HG02763 (cell line): ENCODE measurements at regions not wholly inside any gene's neighbourhood (a gene's known extent, or its start where the extent isn't known, plus 50 kb on each side); places are given as distances from the start of the nearest gene placed in this dataset.
"Not testable (repeated sequence)": the region's sequence is repeated elsewhere in the genome, so short reads cannot be mapped to it uniquely, and the experiment has no call there.

ENCODE experiments used
- ATAC-seq: cut with Tn5 transposase; IDR thresholded peaks from one replicate; pipeline ENCODE4 v1.9.1; 2021; ENCODE audit warnings: mild to moderate bottlenecking, moderate library complexity; ENCODE audit not compliant: unreplicated experiment

DNA sequence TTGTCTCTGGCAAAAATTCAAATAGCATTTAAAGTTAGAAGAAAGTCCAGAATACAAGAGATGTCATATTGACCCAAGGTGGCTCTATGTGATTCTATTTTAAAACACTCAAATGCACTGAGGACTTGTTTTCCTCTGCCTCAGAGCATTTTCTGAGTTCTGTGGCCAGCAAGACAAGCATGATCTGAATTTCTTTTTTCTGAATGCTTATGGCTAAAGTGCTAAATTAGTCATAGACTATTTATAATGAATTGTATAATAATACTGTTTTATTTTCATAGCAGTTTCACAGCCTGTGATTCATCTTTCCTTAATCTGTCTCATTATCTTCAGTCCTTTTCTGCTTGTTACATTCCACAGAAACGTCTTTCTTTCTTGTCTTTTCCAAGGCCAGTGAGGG lies 63.9 kb upstream of the SEC22B start:
- not testable (repeated sequence) for ATAC-seq

DNA sequence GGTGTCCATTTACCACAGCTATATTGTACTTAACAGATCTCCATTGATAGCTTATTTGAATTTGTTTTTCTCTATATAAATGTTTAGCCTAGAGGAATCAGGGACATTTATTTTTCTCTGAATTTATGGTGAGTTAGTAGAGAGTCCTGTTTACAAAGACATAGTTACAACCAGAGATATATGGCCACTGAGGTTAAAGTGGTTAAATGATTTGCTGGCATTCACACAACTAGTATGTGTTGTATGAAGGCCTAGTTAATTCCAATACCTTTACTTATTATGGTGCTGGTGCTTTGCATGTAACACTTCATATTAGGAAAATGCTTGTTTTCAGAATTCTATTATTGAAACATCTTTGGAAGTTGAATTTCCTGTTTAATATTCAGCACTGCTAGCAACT lies 63.0 kb upstream of the SEC22B start:
- ATAC-seq = not testable (repeated sequence)

DNA sequence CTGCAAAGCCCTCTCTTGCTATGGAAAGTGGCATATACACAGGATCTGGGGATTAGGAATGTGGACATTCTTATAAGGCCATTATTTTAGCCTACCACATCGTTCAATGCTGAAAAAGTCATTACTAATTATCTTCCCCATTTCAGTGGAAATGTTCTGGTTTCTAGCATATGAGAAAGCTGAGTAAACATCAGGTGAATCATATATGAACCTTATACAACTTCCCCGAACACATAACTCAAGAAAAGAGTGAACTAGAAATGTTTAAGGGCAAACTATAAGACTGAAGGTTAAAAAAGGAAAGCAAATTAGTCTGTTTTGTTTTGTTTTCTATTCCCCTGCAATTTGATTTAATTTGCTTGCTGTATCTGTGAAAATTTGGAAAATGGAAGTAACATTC lies 62.5 kb upstream of the SEC22B start:
- ATAC-seq = not testable (repeated sequence)

DNA sequence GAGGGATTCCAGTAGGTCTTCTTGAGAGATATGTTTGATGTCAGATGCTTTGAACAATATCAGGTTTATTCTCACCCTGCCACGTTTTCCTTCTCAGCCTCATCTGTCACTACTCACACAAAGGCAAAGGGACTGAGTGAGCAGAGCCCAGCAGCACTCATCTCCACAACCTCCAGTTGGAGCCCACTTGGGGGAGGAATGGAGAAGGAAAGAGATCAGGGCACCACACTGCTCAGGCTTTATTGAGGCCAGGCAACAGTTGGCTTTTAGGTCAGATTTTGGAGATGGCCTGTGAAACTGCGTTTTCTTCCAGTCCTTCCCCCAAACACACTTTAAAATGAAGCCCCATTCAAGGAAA lies 57.3 kb upstream of the SEC22B start:
- ATAC-seq = not testable (repeated sequence)

DNA sequence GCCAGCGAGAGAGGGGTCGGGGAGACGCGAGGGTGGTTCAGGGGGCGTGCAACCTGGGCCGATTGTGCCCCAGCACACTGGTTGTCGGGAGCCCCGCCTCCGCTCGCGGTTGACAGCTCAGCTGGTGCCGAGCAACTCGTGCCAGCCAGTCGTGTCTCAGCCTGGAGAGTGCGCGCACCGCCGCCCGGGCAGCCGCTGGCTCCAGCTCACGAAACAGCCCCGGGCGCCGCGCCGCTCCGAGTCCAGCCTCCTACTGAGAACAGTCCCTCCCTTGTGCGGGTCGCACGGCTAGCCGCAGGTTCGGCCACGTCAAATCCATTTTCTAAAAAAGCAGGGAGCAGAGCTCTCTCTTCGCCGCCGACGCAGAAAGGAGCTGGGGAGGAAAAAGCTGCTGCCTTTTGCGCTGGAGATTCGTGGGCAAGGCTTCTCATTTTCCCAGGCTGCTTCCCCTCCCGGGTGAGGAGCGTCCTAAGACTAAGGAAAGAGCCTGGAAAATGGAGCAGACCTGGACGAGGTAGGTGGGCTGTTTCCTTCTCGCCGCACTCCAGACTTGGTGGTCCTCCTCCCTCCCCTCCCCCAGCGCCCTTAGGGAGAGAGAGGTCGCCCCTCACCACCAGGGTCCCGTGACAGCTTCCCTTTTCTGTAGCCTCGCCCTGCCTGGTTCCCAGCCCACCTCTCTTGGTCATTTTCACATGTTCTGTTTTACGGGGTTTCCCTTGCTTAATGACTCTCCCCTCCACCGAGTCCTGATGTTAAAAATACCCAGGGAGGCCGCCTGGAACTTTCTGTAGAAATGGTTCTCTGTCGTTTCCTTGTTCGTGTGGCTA lies 56.7 kb upstream of the SEC22B start:
- ATAC-seq = not testable (repeated sequence)

DNA sequence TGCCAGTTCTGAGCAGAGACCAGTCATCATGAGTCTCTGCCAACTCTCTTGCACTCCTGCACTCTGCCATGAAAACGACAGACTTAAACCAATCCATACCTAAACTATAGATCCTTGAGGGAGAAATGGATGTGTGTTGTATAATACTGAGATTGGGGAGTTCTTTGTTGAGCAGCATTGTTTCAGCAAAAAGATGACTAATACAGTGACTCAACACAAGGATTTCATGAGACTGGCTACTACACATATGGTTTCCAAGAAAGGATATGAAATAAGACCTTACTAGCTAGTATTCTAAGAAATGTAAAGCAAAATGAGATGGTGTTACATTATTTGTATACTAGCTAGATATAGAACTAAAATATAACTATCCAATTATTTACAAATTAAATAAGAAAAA lies 53.5 kb upstream of the SEC22B start:
- not testable (repeated sequence) for ATAC-seq
